ENCODE measurements at regions not wholly inside any gene's neighbourhood (a gene's known extent, or its start where the extent isn't known, plus 50 kb on each side); places are given as distances from the start of the nearest gene placed in this dataset.

DNA sequence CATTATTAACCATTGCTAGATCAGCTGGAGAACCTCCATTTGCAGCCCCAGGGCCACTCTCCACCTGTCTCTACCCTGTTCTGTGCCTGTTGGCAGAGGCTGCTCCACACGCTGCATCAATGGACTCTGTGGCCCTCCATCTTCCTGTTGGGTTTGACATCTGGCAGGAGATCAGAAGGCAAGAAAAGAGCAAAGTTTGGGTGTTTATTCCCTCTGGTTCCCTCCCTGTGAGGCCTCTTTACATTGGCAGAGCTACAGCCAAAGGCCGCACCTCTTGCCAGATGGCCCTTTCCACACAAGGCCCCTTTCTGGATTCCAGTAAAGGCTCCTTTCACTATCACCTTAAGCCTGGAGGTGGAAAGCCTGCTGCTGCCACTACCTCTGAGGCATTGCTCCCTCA, 110.9 kb upstream of the RND3 start:
- no peak for DNase-seq (ENCODE audit: low spot score in 2 of 2)
- 38 to 80% methylated on average over 2 of the region's 2 CpGs for WGBS, 2 donors
- H3K4me3 ChIP-seq (ENCODE audit: low read depth, poor library complexity, severe bottlenecking): no peak overlapping the region

DNA sequence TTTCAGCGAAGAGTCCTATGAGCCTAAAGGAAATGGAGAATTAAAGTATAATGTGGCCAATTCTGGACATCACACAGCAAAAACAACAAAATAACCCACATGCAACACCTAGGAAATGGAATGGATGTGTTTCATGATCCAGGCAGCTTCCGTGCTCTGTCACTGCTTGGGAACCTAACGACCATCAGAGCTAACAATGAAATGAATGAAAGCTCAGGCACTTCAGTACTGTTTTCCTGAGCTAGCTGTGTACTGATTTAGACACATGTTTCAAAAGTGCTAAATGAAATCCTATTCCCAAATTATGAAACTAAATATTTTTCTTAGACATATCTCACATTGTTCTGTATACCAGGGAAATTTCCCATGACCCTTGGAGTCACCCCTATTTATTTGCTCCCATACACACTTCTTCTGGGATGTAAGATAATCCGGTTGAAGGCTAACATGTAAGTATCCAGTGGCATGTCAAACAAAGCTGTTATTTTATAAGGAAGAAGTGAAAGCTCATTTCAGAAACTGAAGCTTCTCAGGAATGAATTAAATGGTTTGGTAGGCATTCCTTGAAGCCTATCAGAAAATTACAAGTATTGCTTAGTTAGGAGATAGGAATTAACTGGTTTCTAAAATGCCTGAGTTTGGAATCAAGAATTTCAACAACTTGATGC, 108.5 kb upstream of the RND3 start:
- TF ChIP-seq, protein P1, sequence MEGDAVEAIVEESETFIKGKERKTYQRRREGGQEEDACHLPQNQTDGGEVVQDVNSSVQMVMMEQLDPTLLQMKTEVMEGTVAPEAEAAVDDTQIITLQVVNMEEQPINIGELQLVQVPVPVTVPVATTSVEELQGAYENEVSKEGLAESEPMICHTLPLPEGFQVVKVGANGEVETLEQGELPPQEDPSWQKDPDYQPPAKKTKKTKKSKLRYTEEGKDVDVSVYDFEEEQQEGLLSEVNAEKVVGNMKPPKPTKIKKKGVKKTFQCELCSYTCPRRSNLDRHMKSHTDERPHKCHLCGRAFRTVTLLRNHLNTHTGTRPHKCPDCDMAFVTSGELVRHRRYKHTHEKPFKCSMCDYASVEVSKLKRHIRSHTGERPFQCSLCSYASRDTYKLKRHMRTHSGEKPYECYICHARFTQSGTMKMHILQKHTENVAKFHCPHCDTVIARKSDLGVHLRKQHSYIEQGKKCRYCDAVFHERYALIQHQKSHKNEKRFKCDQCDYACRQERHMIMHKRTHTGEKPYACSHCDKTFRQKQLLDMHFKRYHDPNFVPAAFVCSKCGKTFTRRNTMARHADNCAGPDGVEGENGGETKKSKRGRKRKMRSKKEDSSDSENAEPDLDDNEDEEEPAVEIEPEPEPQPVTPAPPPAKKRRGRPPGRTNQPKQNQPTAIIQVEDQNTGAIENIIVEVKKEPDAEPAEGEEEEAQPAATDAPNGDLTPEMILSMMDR (IDR thresholded peaks at IDR 0.05): no peak
- no peak for TF ChIP-seq POLR2A (IDR thresholded peaks at IDR 0.05)
- 80 to 86% methylated on average over 4 of the region's 4 CpGs for WGBS, 2 donors
- no peak for DNase-seq (ENCODE audit: low spot score in 2 of 2)
- intact Hi-C loops (cut with DNase I; ENCODE audit: low total_unique reads): no loop called here
- no peak overlapping the region for H3K4me3 ChIP-seq (ENCODE audit: low read depth, poor library complexity, severe bottlenecking)

More for the DNA sequence above, 110.9 kb upstream of the RND3 start:
- TF ChIP-seq, protein P1 (IDR thresholded peaks at IDR 0.05): no peak
- no peak for TF ChIP-seq POLR2A (IDR thresholded peaks at IDR 0.05)
- intact Hi-C loops (cut with DNase I; ENCODE audit: low total_unique reads): no loop called here

DNA sequence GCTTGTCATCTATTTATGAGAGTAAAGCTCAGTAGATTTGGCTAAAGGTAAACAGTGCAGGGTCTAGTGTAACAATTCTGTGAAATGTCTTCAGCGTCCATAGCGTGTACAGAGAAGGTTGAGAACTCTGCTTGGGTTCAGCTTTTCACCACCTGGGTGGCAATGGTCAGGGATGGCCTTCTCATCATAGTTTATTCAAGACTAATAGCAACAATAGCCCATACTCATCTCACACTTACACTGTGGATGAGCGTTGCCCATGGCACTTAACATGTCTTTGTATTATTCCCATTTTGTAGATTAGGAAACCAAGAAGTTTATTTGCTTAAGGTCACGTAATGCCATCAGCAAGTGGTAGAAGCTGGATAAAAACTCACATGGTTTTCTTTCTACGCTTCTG, 106.8 kb upstream of the RND3 start:
- TF ChIP-seq, protein P1 (IDR thresholded peaks at IDR 0.05): no peak
- no peak for TF ChIP-seq POLR2A (IDR thresholded peaks at IDR 0.05)
- intact Hi-C loops (cut with DNase I; ENCODE audit: low total_unique reads): no loop called here
- no peak for DNase-seq (ENCODE audit: low spot score in 2 of 2)
- whole genome bisulfite sequencing, 2 donors: 94 to 97% methylated on average over 5 of the region's 5 CpGs
- no peak overlapping the region for H3K4me3 ChIP-seq (ENCODE audit: low read depth, poor library complexity, severe bottlenecking)

DNA sequence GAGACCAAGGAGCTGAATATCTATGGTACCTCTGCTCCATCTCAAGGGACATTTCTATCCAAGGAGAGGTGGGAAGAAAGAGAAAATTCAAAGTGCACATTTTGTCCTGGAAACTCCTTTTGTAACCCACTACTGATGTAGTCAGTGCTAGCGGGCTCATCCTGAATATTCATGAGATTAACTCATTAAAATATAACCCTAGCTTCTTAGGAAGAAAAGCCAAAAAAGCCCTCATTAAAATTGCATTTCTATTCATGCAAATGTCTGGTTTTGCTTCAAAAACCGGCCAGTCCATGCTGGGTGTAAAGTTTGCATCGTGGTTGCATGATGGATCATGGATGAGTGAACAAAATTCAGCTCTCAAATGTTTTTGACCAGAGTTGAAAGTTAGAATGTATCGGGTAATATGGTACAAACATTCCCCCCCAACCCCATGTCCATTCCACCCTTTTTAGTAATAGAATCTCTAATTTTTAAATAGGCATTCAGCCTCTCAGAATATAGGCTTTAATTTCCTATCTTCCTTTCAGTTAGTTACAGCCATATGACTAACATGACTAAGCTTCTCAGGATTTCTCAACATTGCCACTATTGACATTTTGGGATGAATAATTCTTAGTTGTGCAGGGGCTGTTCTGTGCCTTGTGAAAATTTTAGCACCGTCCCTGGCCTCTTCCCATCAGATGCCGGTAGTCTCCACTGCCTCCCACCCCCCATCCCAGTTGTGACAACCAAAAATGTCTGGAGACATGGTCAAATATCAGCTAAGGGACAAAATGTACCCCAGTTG, 104.2 kb upstream of the RND3 start:
- no peak for TF ChIP-seq POLR2A (IDR thresholded peaks at IDR 0.05)
- TF ChIP-seq, protein P1 (IDR thresholded peaks at IDR 0.05): no peak
- 89 to 90% methylated on average over 6 of the region's 6 CpGs for WGBS, 2 donors
- intact Hi-C loops (cut with DNase I; ENCODE audit: low total_unique reads): no loop called here
- H3K4me3 ChIP-seq (ENCODE audit: low read depth, poor library complexity, severe bottlenecking): no peak overlapping the region
- DNase-seq (ENCODE audit: low spot score in 2 of 2): no peak

DNA sequence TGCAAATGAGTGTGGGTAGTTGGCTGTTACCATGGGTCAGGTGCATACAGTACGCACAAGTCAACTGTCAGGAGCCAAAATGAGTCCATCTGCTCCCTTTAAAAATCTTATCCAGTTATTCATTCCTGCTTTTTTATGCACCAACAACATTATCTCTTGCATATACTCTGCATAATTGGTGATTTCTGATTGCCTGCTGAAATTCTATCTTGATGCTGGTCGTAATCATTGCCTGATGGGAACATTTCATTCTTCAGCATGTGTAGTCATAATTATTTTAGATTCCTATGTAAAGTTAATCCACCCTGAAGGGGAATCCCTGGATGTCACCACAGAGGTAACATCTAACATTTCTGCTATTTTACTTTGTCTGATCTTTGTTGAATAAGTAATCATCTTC, 102.2 kb upstream of the RND3 start:
- DNase-seq (ENCODE audit: low spot score in 2 of 2): no peak
- intact Hi-C loops (cut with DNase I; ENCODE audit: low total_unique reads): no loop called here
- no peak for TF ChIP-seq POLR2A (IDR thresholded peaks at IDR 0.05)
- TF ChIP-seq, protein P1 (IDR thresholded peaks at IDR 0.05): no peak
- H3K4me3 ChIP-seq (ENCODE audit: low read depth, poor library complexity, severe bottlenecking): no peak overlapping the region
- WGBS, 2 donors: 51 to 78% methylated on average over 2 of the region's 2 CpGs
